ENCODE measurements at regions not wholly inside any gene's neighbourhood (a gene's known extent, or its start where the extent isn't known, plus 50 kb on each side); places are given as distances from the start of the nearest gene placed in this dataset.

- H3K9ac ChIP-seq (ENCODE audit: low read length): no peak overlapping the region
- no peaks in the 10 kb centered on the region for H3K9me3 ChIP-seq (ENCODE audit: low read length)
- no peak overlapping the region for H3K4me3 ChIP-seq (ENCODE audit: low read depth, low read length, poor library complexity, severe bottlenecking)
- H3K4me2 ChIP-seq (ENCODE audit: low read length): no peak overlapping the region
- H4K20me1 ChIP-seq (ENCODE audit: insufficient read depth, low read length): no peaks in the 10 kb centered on the region
- H3K27me3 ChIP-seq (ENCODE audit: insufficient read depth, low read length): peaks cover 4% of the 10 kb centered on the region; the same call in 1 of the 2 replicates
- no peaks in the 10 kb centered on the region for H3K79me2 ChIP-seq (ENCODE audit: insufficient read depth, low read length)
- no peak overlapping the region for H3K27ac ChIP-seq (ENCODE audit: low read depth, low read length, poor library complexity, severe bottlenecking)
- H3K9me2 ChIP-seq (ENCODE audit: low read depth, low read length): no peaks in the 10 kb centered on the region
- TF ChIP-seq CTCF (IDR thresholded peaks at IDR 0.05; ENCODE audit: low read length) (no peak), EZH2 (IDR thresholded peaks at IDR 0.05; ENCODE audit: borderline replicate concordance, low read length) (no peak)
- no peaks in the 10 kb centered on the region for H3K36me3 ChIP-seq (ENCODE audit: insufficient read depth, low read length)
- H2AFZ ChIP-seq (ENCODE audit: low read length): no peak overlapping the region
- H3F3A ChIP-seq (ENCODE audit: insufficient read depth, low read length): no peaks in the 10 kb centered on the region
- H3K4me1 ChIP-seq (ENCODE audit: insufficient read depth, low read length, severe bottlenecking): no peaks in the 10 kb centered on the region
Observed at GRCh38 chr2:62443471-62443870, 62.5 kb downstream of the TMEM17 start.

- H3K4me3 ChIP-seq (ENCODE audit: low read depth, low read length, poor library complexity, severe bottlenecking): no peak overlapping the region
- no peak overlapping the region for H3K4me2 ChIP-seq (ENCODE audit: low read length)
- H2AFZ ChIP-seq (ENCODE audit: low read length): no peak overlapping the region
- no peaks in the 10 kb centered on the region for H3K4me1 ChIP-seq (ENCODE audit: insufficient read depth, low read length, severe bottlenecking)
- H3K9me2 ChIP-seq (ENCODE audit: low read depth, low read length): no peaks in the 10 kb centered on the region
- H3F3A ChIP-seq (ENCODE audit: insufficient read depth, low read length): no peaks in the 10 kb centered on the region
- no peaks in the 10 kb centered on the region for H4K20me1 ChIP-seq (ENCODE audit: insufficient read depth, low read length)
- H3K27ac ChIP-seq (ENCODE audit: low read depth, low read length, poor library complexity, severe bottlenecking): no peak overlapping the region
- H3K9ac ChIP-seq (ENCODE audit: low read length): no peak overlapping the region
- H3K9me3 ChIP-seq (ENCODE audit: low read length): no peaks in the 10 kb centered on the region
- no peak for TF ChIP-seq CTCF (IDR thresholded peaks at IDR 0.05; ENCODE audit: low read length)
- TF ChIP-seq EZH2 (IDR thresholded peaks at IDR 0.05; ENCODE audit: borderline replicate concordance, low read length): no peak
- peaks cover 4% of the 10 kb centered on the region; the same call in 1 of the 2 replicates for H3K27me3 ChIP-seq (ENCODE audit: insufficient read depth, low read length)
- no peaks in the 10 kb centered on the region for H3K36me3 ChIP-seq (ENCODE audit: insufficient read depth, low read length)
- no peaks in the 10 kb centered on the region for H3K79me2 ChIP-seq (ENCODE audit: insufficient read depth, low read length)
Observed at GRCh38 chr2:62441824-62442223, 64.2 kb downstream of the TMEM17 start.

- Histone ChIP-seq H3K4me2 (ENCODE audit: low read length) (no peak overlapping the region), H3K9me2 (ENCODE audit: low read depth, low read length) (no peaks in the 10 kb centered on the region)
Observed at GRCh38 chr2:62441421-62441820, 64.6 kb downstream of the TMEM17 start.

More at GRCh38 chr2:62441421-62441820, 64.6 kb downstream of the TMEM17 start:
- Histone ChIP-seq H2AFZ (ENCODE audit: low read length) (no peak overlapping the region), H3K4me1 (ENCODE audit: insufficient read depth, low read length, severe bottlenecking) (no peaks in the 10 kb centered on the region), H3K27me3 (ENCODE audit: insufficient read depth, low read length) (peaks cover 4% of the 10 kb centered on the region; the same call in 1 of the 2 replicates), H3F3A (ENCODE audit: insufficient read depth, low read length) (no peaks in the 10 kb centered on the region), H3K4me3 (ENCODE audit: low read depth, low read length, poor library complexity, severe bottlenecking) (no peak overlapping the region), H4K20me1 (ENCODE audit: insufficient read depth, low read length) (no peaks in the 10 kb centered on the region), H3K9me3 (ENCODE audit: low read length) (no peaks in the 10 kb centered on the region), H3K79me2 (ENCODE audit: insufficient read depth, low read length) (no peaks in the 10 kb centered on the region), H3K27ac (ENCODE audit: low read depth, low read length, poor library complexity, severe bottlenecking) (no peak overlapping the region), H3K9ac (ENCODE audit: low read length) (no peak overlapping the region), H3K36me3 (ENCODE audit: insufficient read depth, low read length) (no peaks in the 10 kb centered on the region)
- no peak for TF ChIP-seq EZH2 (IDR thresholded peaks at IDR 0.05; ENCODE audit: borderline replicate concordance, low read length)
- no peak for TF ChIP-seq CTCF (IDR thresholded peaks at IDR 0.05; ENCODE audit: low read length)

All from OCI-LY1 (cell line).